GM06990 (cell line): ENCODE measurements at regions not wholly inside any gene's neighbourhood (a gene's known extent, or its start where the extent isn't known, plus 50 kb on each side); places are given as distances from the start of the nearest gene placed in this dataset.

Experiments
- DNase-seq: peaks from one replicate; pipeline ENCODE4 v3.0.0-alpha.2; 2011; ENCODE audit not compliant: insufficient read length; ENCODE audit errors: extremely low read depth
- H3K27me3 ChIP-seq: replicated peaks from 2 replicates; pipeline ENCODE4 v1.6.0; 2011; ENCODE audit warnings: low read length; ENCODE audit not compliant: control insufficient read depth, insufficient read depth
- H3K36me3 ChIP-seq: 2 replicates; pipeline ENCODE4 v1.5.1; 2011; ENCODE audit warnings: low read length; ENCODE audit not compliant: control insufficient read depth, insufficient read depth
- H3K4me3 ChIP-seq: replicated peaks from 2 replicates; pipeline ENCODE4 v1.5.1; 2011; ENCODE audit warnings: low read depth, mild to moderate bottlenecking, control low read depth, low read length
- CTCF ChIP-seq: IDR thresholded peaks from 2 replicates; pipeline ENCODE4 v1.5.1; 2011; ENCODE audit warnings: low read length, control low read depth, mild to moderate bottlenecking, inconsistent platforms; ENCODE audit not compliant: insufficient read depth, poor library complexity, severe bottlenecking

DNA sequence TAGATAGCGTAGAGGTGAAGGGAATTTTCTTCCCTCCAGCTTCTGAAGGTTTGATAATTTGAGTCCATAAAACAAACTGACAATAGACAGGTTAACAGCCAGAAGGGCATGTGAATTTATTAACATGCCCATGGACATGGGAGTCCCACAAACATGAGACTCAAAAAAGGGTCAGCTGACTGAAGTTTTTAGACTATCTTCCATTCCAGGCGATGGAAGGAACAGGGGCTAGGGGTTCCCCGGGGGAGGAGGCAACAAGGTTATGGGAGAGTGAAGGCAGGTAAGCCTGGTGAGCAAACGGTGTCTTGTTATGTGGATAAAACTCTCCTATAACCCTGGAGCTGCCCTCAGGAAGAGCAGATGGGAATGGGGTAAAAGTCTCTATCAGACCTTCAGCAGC lies 81.5 kb upstream of the SORBS2 start:
- DNase-seq = no peak
- H3K4me3 ChIP-seq = no peak overlapping the region
- no peaks in the 10 kb centered on the region for H3K36me3 ChIP-seq
- TF ChIP-seq CTCF = no peak
- H3K27me3 ChIP-seq = no peaks in the 10 kb centered on the region; the same call in 1 of the 2 replicates

- DNase-seq = no peak
- no peaks in the 10 kb centered on the region for H3K36me3 ChIP-seq
- TF ChIP-seq CTCF = no peak
- H3K27me3 ChIP-seq = no peaks in the 10 kb centered on the region; the same call in 1 of the 2 replicates
- no peak overlapping the region for H3K4me3 ChIP-seq
Measured at GRCh38 chr4:185894481-185894880, 82.5 kb upstream of the SORBS2 start.

GRCh38 chr4:185895351-185895750 lies 83.4 kb upstream of the SORBS2 start:
- Histone ChIP-seq H3K4me3 (no peak overlapping the region), H3K36me3 (no peaks in the 10 kb centered on the region), H3K27me3 (no peaks in the 10 kb centered on the region; the same call in 1 of the 2 replicates)
- TF ChIP-seq CTCF = no peak
- no peak for DNase-seq

GRCh38 chr4:185895866-185896265 lies 83.9 kb upstream of the SORBS2 start:
- H3K27me3 ChIP-seq = no peaks in the 10 kb centered on the region; the same call in 1 of the 2 replicates
- no peak for TF ChIP-seq CTCF
- H3K36me3 ChIP-seq = no peaks in the 10 kb centered on the region
- H3K4me3 ChIP-seq = no peak overlapping the region
- DNase-seq = no peak

DNA sequence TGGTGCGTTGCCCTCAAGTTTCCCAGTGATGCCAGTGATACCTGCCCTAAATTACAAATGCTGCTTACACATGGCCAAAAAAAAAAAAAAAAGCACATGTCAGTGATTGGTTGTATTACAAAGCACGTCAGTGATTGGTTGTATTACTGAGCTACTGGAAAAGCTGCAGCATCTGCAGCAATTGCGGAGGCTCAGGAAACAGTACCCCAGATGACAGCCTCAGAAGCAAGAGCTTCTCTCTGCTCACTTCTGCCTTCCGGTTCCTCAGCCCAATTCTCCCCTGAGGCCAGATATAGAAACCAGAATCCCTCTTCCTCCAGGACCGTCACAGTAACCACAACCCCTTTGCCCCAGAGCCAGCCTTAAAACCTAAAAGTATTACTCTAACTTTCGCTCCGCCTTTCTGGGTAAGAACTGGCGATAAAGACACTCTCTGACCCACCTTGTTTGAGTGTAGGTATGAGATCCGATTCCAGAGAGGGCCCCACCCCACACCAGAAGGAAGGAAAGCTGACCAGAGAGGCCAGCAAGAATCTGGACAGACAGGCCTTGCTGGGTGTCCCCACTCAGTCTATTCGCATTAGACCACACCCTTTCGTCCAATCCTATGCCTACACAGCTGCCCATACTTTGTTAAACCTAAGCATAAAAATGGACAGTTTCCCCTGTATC lies 85.0 kb upstream of the SORBS2 start:
- Histone ChIP-seq H3K4me3 (no peak overlapping the region), H3K27me3 (no peaks in the 10 kb centered on the region; the same call in 1 of the 2 replicates), H3K36me3 (no peaks in the 10 kb centered on the region)
- no peak for DNase-seq
- TF ChIP-seq CTCF = no peak

GRCh38 chr4:185898413-185898812 lies 86.4 kb upstream of the SORBS2 start:
- DNase-seq = no peak
- Histone ChIP-seq H3K4me3 (no peak overlapping the region), H3K27me3 (no peaks in the 10 kb centered on the region; the same call in 1 of the 2 replicates), H3K36me3 (no peaks in the 10 kb centered on the region)
- no peak for TF ChIP-seq CTCF
